OCI-LY1 (cell line): ENCODE measurements at regions not wholly inside any gene's neighbourhood (a gene's known extent, or its start where the extent isn't known, plus 50 kb on each side); places are given as distances from the start of the nearest gene placed in this dataset.

Source experiments
- H2AFZ ChIP-seq: fragments of 200-600 bp; sonication (generic), shearing (Covaris generic); 2 replicates; pipeline ENCODE4 v1.6.0; 2014; ENCODE audit warnings: antibody characterized with exemption, mild to moderate bottlenecking, low read length
- H3F3A ChIP-seq: fragments of 200-600 bp; sonication (generic), shearing (Covaris generic); 2 replicates; pipeline ENCODE4 v1.6.0; 2014; ENCODE audit warnings: mild to moderate bottlenecking, antibody characterized with exemption, low read length, moderate library complexity; ENCODE audit not compliant: insufficient read depth
- H3K27ac ChIP-seq: fragments of 200-600 bp; sonication (generic); 2 replicates; pipeline ENCODE4 v1.5.1; 2014; ENCODE audit warnings: low read length, mixed run types, mild to moderate bottlenecking, low read depth; ENCODE audit not compliant: poor library complexity, severe bottlenecking
- H3K27me3 ChIP-seq: fragments of 200-600 bp; sonication (generic); 2 replicates; pipeline ENCODE4 v1.6.0; 2014; ENCODE audit warnings: antibody characterized with exemption, mild to moderate bottlenecking, low read length, moderate library complexity; ENCODE audit not compliant: insufficient read depth
- H3K36me3 ChIP-seq: fragments of 200-600 bp; sonication (generic); 2 replicates; pipeline ENCODE4 v1.6.1; 2014; ENCODE audit warnings: mild to moderate bottlenecking, antibody characterized with exemption, low read length, moderate library complexity, mixed read lengths; ENCODE audit not compliant: insufficient read depth
- H3K4me1 ChIP-seq: fragments of 200-600 bp; sonication (generic); 2 replicates; pipeline ENCODE4 v1.5.1; 2014; ENCODE audit warnings: mild to moderate bottlenecking, low read length, moderate library complexity; ENCODE audit not compliant: insufficient read depth, severe bottlenecking
- H3K4me2 ChIP-seq: fragments of 200-600 bp; sonication (generic), shearing (Covaris generic); 2 replicates; pipeline ENCODE4 v1.6.1; 2014; ENCODE audit warnings: low read length
- H3K4me3 ChIP-seq: fragments of 200-600 bp; sonication (generic); 2 replicates; pipeline ENCODE4 v1.5.1; 2014; ENCODE audit warnings: low read length, low read depth, mild to moderate bottlenecking, mixed read lengths; ENCODE audit not compliant: poor library complexity, severe bottlenecking
- H3K79me2 ChIP-seq: fragments of 200-600 bp; shearing (Covaris generic); 2 replicates; pipeline ENCODE4 v1.6.1; 2016; ENCODE audit warnings: mixed run types, low read length, mixed read lengths; ENCODE audit not compliant: insufficient read depth
- H3K9ac ChIP-seq: fragments of 200-600 bp; sonication (generic), shearing (Covaris generic); 2 replicates; pipeline ENCODE4 v1.6.1; 2014; ENCODE audit warnings: mild to moderate bottlenecking, low read length, mixed read lengths
- H3K9me2 ChIP-seq: fragments of 200-600 bp; sonication (generic), shearing (Covaris generic); 2 replicates; pipeline ENCODE4 v1.6.1; 2014; ENCODE audit warnings: low read depth, mild to moderate bottlenecking, low read length, mixed read lengths
- H3K9me3 ChIP-seq: fragments of 200-600 bp; shearing (Covaris generic); 2 replicates; pipeline ENCODE4 v1.6.1; 2014; ENCODE audit warnings: low read length, mixed read lengths
- H4K20me1 ChIP-seq: fragments of 200-600 bp; sonication (generic), shearing (Covaris generic); 2 replicates; pipeline ENCODE4 v1.6.0; 2016; ENCODE audit warnings: mild to moderate bottlenecking, low read length; ENCODE audit not compliant: insufficient read depth
- EZH2 ChIP-seq: fragments of 200-600 bp; sonication (generic), shearing (Covaris generic); IDR thresholded peaks from 2 replicates; pipeline ENCODE4 v1.8.0; 2017; ENCODE audit warnings: borderline replicate concordance, mixed run types, mild to moderate bottlenecking, antibody characterized with exemption, low read length, moderate library complexity, mixed read lengths
- TF ChIP-seq, protein P1 (sequence below): fragments of 200-600 bp; sonication (generic), shearing (Covaris generic); IDR thresholded peaks from 2 replicates; pipeline ENCODE4 v1.5.1; 2017; ENCODE audit warnings: mild to moderate bottlenecking, antibody characterized with exemption, low read length, moderate library complexity, mixed read lengths

DNA sequence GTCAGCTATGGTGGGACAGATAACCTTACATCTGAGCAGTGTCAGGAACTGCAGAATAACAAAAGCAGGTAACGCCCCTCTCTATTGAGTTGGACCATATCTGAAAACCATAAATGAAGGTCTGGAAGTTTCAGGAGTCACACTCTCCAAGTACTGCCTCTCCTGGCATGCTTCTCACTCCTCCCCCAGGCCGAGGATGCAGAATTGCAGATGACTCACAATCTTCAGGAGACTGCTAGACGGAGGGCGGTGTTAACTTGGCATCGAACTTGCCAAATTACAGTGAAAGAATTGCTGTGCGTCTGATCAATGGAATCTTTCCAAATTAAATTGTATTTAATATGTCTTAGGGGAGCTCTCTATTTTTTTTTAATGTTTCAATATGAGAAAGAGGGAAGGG is 67.1 kb upstream of the TRIM2 start:
- H3K4me3 ChIP-seq = no peak overlapping the region
- no peak overlapping the region for H3K4me2 ChIP-seq
- no peaks in the 10 kb centered on the region for H3K27me3 ChIP-seq
- H3F3A ChIP-seq = no peaks in the 10 kb centered on the region
- H3K27ac ChIP-seq = no peak overlapping the region
- no peak for TF ChIP-seq EZH2
- TF ChIP-seq, protein P1, sequence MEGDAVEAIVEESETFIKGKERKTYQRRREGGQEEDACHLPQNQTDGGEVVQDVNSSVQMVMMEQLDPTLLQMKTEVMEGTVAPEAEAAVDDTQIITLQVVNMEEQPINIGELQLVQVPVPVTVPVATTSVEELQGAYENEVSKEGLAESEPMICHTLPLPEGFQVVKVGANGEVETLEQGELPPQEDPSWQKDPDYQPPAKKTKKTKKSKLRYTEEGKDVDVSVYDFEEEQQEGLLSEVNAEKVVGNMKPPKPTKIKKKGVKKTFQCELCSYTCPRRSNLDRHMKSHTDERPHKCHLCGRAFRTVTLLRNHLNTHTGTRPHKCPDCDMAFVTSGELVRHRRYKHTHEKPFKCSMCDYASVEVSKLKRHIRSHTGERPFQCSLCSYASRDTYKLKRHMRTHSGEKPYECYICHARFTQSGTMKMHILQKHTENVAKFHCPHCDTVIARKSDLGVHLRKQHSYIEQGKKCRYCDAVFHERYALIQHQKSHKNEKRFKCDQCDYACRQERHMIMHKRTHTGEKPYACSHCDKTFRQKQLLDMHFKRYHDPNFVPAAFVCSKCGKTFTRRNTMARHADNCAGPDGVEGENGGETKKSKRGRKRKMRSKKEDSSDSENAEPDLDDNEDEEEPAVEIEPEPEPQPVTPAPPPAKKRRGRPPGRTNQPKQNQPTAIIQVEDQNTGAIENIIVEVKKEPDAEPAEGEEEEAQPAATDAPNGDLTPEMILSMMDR = no peak
- no peaks in the 10 kb centered on the region for H3K79me2 ChIP-seq
- H2AFZ ChIP-seq = no peak overlapping the region
- no peaks in the 10 kb centered on the region for H3K9me3 ChIP-seq
- no peaks in the 10 kb centered on the region for H3K9me2 ChIP-seq
- H3K36me3 ChIP-seq = no peaks in the 10 kb centered on the region
- H3K4me1 ChIP-seq = no peaks in the 10 kb centered on the region
- no peaks in the 10 kb centered on the region for H4K20me1 ChIP-seq
- H3K9ac ChIP-seq = no peak overlapping the region

DNA sequence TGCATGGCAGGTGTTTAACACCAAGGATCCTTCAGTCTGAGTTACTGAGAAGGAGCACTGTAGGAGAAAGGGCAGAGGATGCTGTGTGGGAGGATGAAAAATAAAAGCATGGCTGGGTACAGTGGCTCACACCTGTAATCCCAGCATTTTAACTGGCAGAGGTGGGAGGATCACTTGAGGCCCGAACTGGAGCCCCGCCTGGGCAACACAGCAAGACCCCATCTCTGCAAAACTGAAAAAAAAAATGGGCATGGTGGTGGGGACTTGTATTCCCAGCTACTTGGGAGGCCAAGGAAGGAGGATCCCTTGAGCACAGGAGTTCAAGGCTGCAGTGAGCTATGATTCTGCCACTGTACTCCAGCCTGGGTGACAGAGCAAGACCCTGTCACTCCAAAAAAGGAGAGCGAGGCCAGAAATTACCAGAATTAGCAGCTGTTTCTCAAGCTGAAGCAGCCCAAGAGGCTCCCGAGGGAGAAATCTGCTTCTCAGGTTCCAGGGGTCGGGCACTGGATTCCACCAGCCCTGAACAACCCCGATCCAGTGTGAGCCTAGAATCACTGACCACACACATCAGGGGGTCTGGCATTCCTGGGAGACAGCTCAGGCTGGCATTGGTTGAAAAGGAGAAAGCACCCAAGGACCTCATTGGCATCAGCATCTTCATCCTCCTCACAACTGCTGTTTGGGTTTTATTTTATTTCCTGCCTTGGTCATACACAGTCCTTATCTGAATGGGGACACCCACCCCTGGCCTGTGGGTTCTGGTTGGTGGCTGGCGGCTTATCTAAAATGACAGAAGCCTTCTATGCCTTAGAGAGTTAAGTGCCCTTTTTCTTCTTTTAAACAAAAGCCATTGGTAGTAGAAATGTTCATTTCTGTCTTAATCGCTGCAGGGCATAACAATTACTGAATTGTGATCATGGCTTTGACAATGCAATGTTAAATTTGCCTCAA is 66.3 kb upstream of the TRIM2 start:
- H3K9me3 ChIP-seq = no peaks in the 10 kb centered on the region
- no peak for TF ChIP-seq EZH2
- TF ChIP-seq, protein P1 = no peak
- no peak overlapping the region for H3K9ac ChIP-seq
- H3F3A ChIP-seq = no peaks in the 10 kb centered on the region
- no peaks in the 10 kb centered on the region for H3K79me2 ChIP-seq
- H2AFZ ChIP-seq = no peak overlapping the region
- no peaks in the 10 kb centered on the region for H3K4me1 ChIP-seq
- H3K9me2 ChIP-seq = no peaks in the 10 kb centered on the region
- no peak overlapping the region for H3K4me2 ChIP-seq
- no peak overlapping the region for H3K27ac ChIP-seq
- H3K4me3 ChIP-seq = no peak overlapping the region
- no peaks in the 10 kb centered on the region for H3K36me3 ChIP-seq
- no peaks in the 10 kb centered on the region for H3K27me3 ChIP-seq
- H4K20me1 ChIP-seq = no peaks in the 10 kb centered on the region

DNA sequence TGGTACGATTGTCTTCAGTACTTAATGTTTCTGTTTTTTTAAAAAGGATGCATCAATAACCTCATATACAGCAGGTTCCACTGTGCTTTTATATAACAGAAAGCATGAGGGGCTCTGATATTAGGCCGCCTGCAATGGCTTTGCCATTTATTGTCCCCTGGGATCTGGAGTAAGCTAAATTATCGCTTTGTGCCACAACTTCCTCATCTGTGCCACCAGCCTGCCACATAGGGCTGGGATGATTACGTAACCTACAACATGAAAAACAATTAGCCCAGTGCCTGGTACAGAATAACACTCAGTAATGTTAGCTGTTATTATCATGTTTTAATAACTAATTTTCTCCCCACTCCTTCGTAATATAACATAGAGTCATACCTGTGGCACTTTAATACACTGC is 65.5 kb upstream of the TRIM2 start:
- H3K27me3 ChIP-seq = no peaks in the 10 kb centered on the region
- H3K9me3 ChIP-seq = no peaks in the 10 kb centered on the region
- H3K4me3 ChIP-seq = no peak overlapping the region

More for the DNA sequence above, 65.5 kb upstream of the TRIM2 start:
- H3K4me1 ChIP-seq = no peaks in the 10 kb centered on the region
- H4K20me1 ChIP-seq = no peaks in the 10 kb centered on the region
- no peaks in the 10 kb centered on the region for H3F3A ChIP-seq
- TF ChIP-seq, protein P1 = no peak
- TF ChIP-seq EZH2 = no peak
- no peaks in the 10 kb centered on the region for H3K79me2 ChIP-seq
- no peaks in the 10 kb centered on the region for H3K9me2 ChIP-seq
- H3K36me3 ChIP-seq = no peaks in the 10 kb centered on the region
- H3K27ac ChIP-seq = no peak overlapping the region
- no peak overlapping the region for H2AFZ ChIP-seq
- no peak overlapping the region for H3K9ac ChIP-seq
- no peak overlapping the region for H3K4me2 ChIP-seq
